Spleen (tissue), 11 donors: ENCODE measurements at regions not wholly inside any gene's neighbourhood (a gene's known extent, or its start where the extent isn't known, plus 50 kb on each side); places are given as distances from the start of the nearest gene placed in this dataset.

Experiments
- DNase-seq: peaks from one replicate; pipeline ENCODE4 v3.0.0-alpha.2; 2020
- H3K27ac ChIP-seq, 8 donors: fragments of 200-600 bp; sonication (generic) in 7 of 8; 1 replicate in 4 of 8; 2 replicates in 4 of 8; pipeline versions ENCODE4 v1.5.0 to v1.8.0; 2016 to 2021; ENCODE audit warnings: inconsistent platforms in 4 of 8, mild to moderate bottlenecking in 4 of 8, moderate library complexity in 1 of 8
- H3K27me3 ChIP-seq, 7 donors: fragments of 200-600 bp; sonication (generic) in 6 of 7; replicated peaks in 1 of 7; 1 replicate in 4 of 7; 2 replicates in 3 of 7; pipeline versions ENCODE4 v1.5.0 to v1.8.0; 2016 to 2021; ENCODE audit warnings: inconsistent platforms in 3 of 7, mild to moderate bottlenecking in 1 of 7
- H3K36me3 ChIP-seq, 6 donors: fragments of 200-600 bp; sonication (generic) in 5 of 6; 1 replicate in 4 of 6; 2 replicates in 2 of 6; pipeline versions ENCODE4 v1.5.0 to v1.8.0; 2016 to 2021; ENCODE audit warnings: inconsistent platforms in 2 of 6
- H3K4me1 ChIP-seq, 6 donors: fragments of 200-600 bp; sonication (generic) in 5 of 6; 1 replicate in 3 of 6; 2 replicates in 3 of 6; pipeline versions ENCODE4 v1.5.0 to v1.8.0; 2016 to 2021; ENCODE audit warnings: inconsistent platforms in 3 of 6
- H3K4me3 ChIP-seq, 8 donors: fragments of 200-600 bp; sonication (generic) in 7 of 8; 1 replicate in 4 of 8; 2 replicates in 4 of 8; pipeline versions ENCODE4 v1.5.0 to v1.8.0; 2016 to 2021; ENCODE audit warnings: inconsistent platforms in 4 of 8, mild to moderate bottlenecking in 4 of 8, moderate library complexity in 2 of 8
- H3K9me3 ChIP-seq, 8 donors: fragments of 200-600 bp; sonication (generic) in 7 of 8; 1 replicate in 4 of 8; 2 replicates in 4 of 8; pipeline versions ENCODE4 v1.5.0 to v1.8.0; 2016 to 2021; ENCODE audit warnings: inconsistent platforms in 4 of 8
- CTCF ChIP-seq, 11 experiments: fragments of 200-600 bp in 7 of 11; fragments of 450-650 bp in 4 of 11; sonication (generic) in 4 of 11; IDR thresholded peaks in 8 of 11; conservative IDR thresholded peaks in 3 of 11; 1 replicate in 7 of 11; 2 replicates in 4 of 11; pipeline versions ENCODE4 v1.4.0 to v1.8.0; 2016 to 2021; ENCODE audit warnings: antibody characterized with exemption in 11 of 11, inconsistent platforms in 4 of 11, mild to moderate bottlenecking in 1 of 11
- POLR2A ChIP-seq, 3 donors: fragments of 450-650 bp; IDR thresholded peaks; one replicate each; pipeline ENCODE4 v1.5.1; 2017; ENCODE audit warnings: antibody characterized with exemption in 3 of 3, mild to moderate bottlenecking in 1 of 3
- POLR2AphosphoS5 ChIP-seq, 3 donors: sonication (generic); formaldehyde crosslinking; IDR thresholded peaks; one replicate each; pipeline ENCODE4 v1.5.1; 2017; ENCODE audit warnings: antibody characterized with exemption in 3 of 3
- WGBS, 5 donors: extraction: QIAGEN DNeasy Blood & Tissue Kit in 3 of 5; methylation state at CpG; one replicate each; pipeline versions ENCODE4 v1.1.5 to v1.1.7; 2013 to 2018; 5-methylcytosine and 5-hydroxymethylcytosine counted together
- intact Hi-C: fragments of 100-400 bp; cut with DNase I; formaldehyde crosslinking; loops from one replicate; pipeline ENCODE4 v1.15.0; 2023; ENCODE audit warnings: low total_unique reads
- donor health status: healthy with polysubstance abuse.
- donor health status: DM: no; HTN: no; CAD: no; lungs with moderate emphysema.
- donor health status: DM: no; HTN: no; CAD: no.
- donor health status: Bipolar disorder and iron deficiency.
- donor health status: healthy.
- donor health status: DM: no; HTN: no; CAD: no.
- donor health status: DM: yes; HTN: yes; CAD: no.

- no peak for DNase-seq
- Histone ChIP-seq H3K27ac (no peak overlapping the region), H3K4me3 (no peak overlapping the region), H3K9me3 (no peaks in the 10 kb centered on the region), H3K27me3 (no peaks in the 10 kb centered on the region), H3K36me3 (no peaks in the 10 kb centered on the region), H3K4me1 (no peaks in the 10 kb centered on the region)
- WGBS, 5 donors = 69 to 84% (median 79%) methylated on average over 4 of the region's 4 CpGs
- intact Hi-C loops = no loop called here
- TF ChIP-seq POLR2AphosphoS5 (IDR thresholded peaks at IDR 0.05) = no peak
- no peak for TF ChIP-seq CTCF (IDR thresholded peaks at IDR 0.05 in 8 of 11, conservative IDR thresholded peaks at IDR 0.05 in 3 of 11)
- TF ChIP-seq POLR2A (IDR thresholded peaks at IDR 0.05) = no peak
Measured at GRCh38 chr5:129384193-129384592, 75.9 kb upstream of the ADAMTS19 start.

GRCh38 chr5:129384736-129385135 lies 75.4 kb upstream of the ADAMTS19 start:
- H3K27ac ChIP-seq = no peak overlapping the region
- no peak for TF ChIP-seq CTCF (IDR thresholded peaks at IDR 0.05 in 8 of 11, conservative IDR thresholded peaks at IDR 0.05 in 3 of 11)
- TF ChIP-seq POLR2AphosphoS5 (IDR thresholded peaks at IDR 0.05) = no peak
- TF ChIP-seq POLR2A (IDR thresholded peaks at IDR 0.05) = no peak
- WGBS, 5 donors = 78 to 95% (median 89%) methylated on average over 1 of the region's 1 CpG
- H3K27me3 ChIP-seq = no peaks in the 10 kb centered on the region
- H3K9me3 ChIP-seq = no peaks in the 10 kb centered on the region
- no peak overlapping the region for H3K4me3 ChIP-seq
- intact Hi-C loops = no loop called here
- no peaks in the 10 kb centered on the region for H3K36me3 ChIP-seq
- no peaks in the 10 kb centered on the region for H3K4me1 ChIP-seq
- DNase-seq = no peak

DNA sequence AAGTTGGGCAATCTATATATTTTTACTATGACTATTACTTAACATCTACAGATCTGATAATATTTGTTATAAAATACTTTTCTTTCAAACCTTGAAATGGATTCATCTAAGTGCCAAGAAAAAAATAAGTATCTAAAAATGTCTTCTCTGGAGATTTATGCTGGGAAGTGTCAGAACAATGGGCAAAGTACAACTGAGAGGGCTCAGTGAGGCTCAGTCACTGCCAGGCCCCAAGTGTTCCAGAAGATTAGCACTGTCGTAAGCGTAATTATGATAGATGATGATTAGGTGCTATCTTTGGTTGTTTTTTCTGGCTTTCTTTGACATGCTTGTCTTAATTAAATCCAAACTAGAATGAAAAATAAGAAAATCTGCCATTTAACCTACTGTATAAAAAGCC lies 72.2 kb upstream of the ADAMTS19 start:
- Histone ChIP-seq H3K4me1 (no peaks in the 10 kb centered on the region), H3K9me3 (no peaks in the 10 kb centered on the region), H3K27me3 (no peaks in the 10 kb centered on the region), H3K4me3 (no peak overlapping the region), H3K27ac (no peak overlapping the region), H3K36me3 (no peaks in the 10 kb centered on the region)
- TF ChIP-seq POLR2A (IDR thresholded peaks at IDR 0.05) = no peak
- no peak for TF ChIP-seq POLR2AphosphoS5 (IDR thresholded peaks at IDR 0.05)
- TF ChIP-seq CTCF (IDR thresholded peaks at IDR 0.05 in 8 of 11, conservative IDR thresholded peaks at IDR 0.05 in 3 of 11) = no peak
- intact Hi-C loops = no loop called here
- WGBS, 5 donors = 83 to 90% (median 86%) methylated on average over 2 of the region's 2 CpGs
- no peak for DNase-seq

- Histone ChIP-seq H3K27me3 (no peaks in the 10 kb centered on the region), H3K4me1 (no peaks in the 10 kb centered on the region), H3K9me3 (peaks cover 0 to 11% (median 0%) of the 10 kb centered on the region in 8 donors), H3K27ac (no peak overlapping the region), H3K36me3 (no peaks in the 10 kb centered on the region), H3K4me3 (no peak overlapping the region)
- TF ChIP-seq CTCF (IDR thresholded peaks at IDR 0.05 in 8 of 11, conservative IDR thresholded peaks at IDR 0.05 in 3 of 11) = no peak
- no peak for TF ChIP-seq POLR2AphosphoS5 (IDR thresholded peaks at IDR 0.05)
- TF ChIP-seq POLR2A (IDR thresholded peaks at IDR 0.05) = no peak
- intact Hi-C loops = no loop called here
- DNase-seq = no peak
- 62 to 78% (median 67%) methylated on average over 6 of the region's 6 CpGs for WGBS, 5 donors
Measured at GRCh38 chr5:129392681-129393080, 67.4 kb upstream of the ADAMTS19 start.
